ENCODE measurements at regions not wholly inside any gene's neighbourhood (a gene's known extent, or its start where the extent isn't known, plus 50 kb on each side); places are given as distances from the start of the nearest gene placed in this dataset.

DNA sequence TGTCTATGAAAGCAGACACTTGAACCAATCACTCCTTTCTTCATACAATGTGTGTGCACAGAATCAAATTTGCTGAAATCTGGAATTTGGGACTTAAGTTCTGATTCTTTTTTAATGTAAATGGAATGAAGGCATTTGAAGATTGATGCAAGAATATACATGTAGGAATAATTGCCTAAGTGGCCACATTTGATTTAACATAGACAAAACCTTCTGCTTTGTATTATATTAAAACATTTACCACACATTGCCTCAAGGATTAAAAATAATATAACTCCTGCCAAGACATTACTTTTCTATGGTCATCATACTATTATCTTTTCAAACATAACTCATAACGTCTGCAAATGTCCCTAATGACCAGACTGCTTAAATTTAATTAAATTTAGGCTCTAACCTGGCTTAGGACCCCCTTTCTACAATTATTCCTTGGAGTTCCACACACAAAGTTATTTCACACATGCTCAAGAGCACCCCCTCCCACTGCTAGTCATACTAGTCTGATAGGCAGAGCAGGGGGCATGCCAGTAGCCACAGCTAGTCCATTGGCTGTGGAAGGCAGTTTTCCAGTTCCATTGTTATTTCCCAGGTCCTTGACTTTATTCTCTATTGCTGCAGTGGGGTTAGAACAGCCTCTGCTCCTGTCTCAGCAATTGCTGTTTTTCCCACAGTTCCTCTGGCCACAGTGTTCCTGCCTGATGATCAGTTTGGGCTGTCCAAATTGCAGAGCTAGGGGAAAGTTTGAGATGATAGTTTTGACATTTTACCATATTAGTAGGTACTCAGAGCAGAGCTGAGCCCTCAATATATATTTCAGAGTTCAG is 360.6 kb upstream of the GRAMD2B start:
- H3K4me3 ChIP-seq (ENCODE audit: low read depth, low read length) = no peak overlapping the region
- CTCF ChIA-PET = no interaction called here
- H3K36me3 Mint-ChIP-seq (ENCODE audit: insufficient read depth, unreplicated experiment) = no peaks in the 10 kb centered on the region
- DNase-seq = no peak
- H3K27ac Mint-ChIP-seq (ENCODE audit: unreplicated experiment) = no peak overlapping the region
- no peaks in the 10 kb centered on the region for H3K36me3 ChIP-seq (ENCODE audit: control insufficient read depth, insufficient read depth, low read length)
- TF ChIP-seq, protein P1, sequence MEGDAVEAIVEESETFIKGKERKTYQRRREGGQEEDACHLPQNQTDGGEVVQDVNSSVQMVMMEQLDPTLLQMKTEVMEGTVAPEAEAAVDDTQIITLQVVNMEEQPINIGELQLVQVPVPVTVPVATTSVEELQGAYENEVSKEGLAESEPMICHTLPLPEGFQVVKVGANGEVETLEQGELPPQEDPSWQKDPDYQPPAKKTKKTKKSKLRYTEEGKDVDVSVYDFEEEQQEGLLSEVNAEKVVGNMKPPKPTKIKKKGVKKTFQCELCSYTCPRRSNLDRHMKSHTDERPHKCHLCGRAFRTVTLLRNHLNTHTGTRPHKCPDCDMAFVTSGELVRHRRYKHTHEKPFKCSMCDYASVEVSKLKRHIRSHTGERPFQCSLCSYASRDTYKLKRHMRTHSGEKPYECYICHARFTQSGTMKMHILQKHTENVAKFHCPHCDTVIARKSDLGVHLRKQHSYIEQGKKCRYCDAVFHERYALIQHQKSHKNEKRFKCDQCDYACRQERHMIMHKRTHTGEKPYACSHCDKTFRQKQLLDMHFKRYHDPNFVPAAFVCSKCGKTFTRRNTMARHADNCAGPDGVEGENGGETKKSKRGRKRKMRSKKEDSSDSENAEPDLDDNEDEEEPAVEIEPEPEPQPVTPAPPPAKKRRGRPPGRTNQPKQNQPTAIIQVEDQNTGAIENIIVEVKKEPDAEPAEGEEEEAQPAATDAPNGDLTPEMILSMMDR (IDR thresholded peaks at IDR 0.05; ENCODE audit: insufficient read depth in 1 of 2, low read depth in 1 of 2, low read length in 1 of 2, severe bottlenecking in 1 of 2, unreplicated experiment in 1 of 2) = no peak
- peaks cover 6% of the 10 kb centered on the region for H3K9me3 Mint-ChIP-seq (ENCODE audit: unreplicated experiment)
- H3K27me3 Mint-ChIP-seq (ENCODE audit: insufficient read depth, unreplicated experiment) = no peaks in the 10 kb centered on the region
- intact Hi-C loops (cut with micrococcal nuclease; ENCODE audit: unreplicated experiment) = no loop called here
- H3K4me1 ChIP-seq = no peaks in the 10 kb centered on the region
- H3K9me3 ChIP-seq = no peaks in the 10 kb centered on the region
- BruUV-seq (replicated peaks) = no TSS peak
- no peak overlapping the region for H3K4me3 Mint-ChIP-seq (ENCODE audit: unreplicated experiment)
- no peaks in the 10 kb centered on the region for H3K27me3 ChIP-seq (replicated peaks; ENCODE audit: control insufficient read depth, insufficient read depth, low read length)
- POLR2A ChIA-PET = no interaction called here
- H3K4me1 Mint-ChIP-seq (ENCODE audit: low read depth, unreplicated experiment) = no peaks in the 10 kb centered on the region

DNA sequence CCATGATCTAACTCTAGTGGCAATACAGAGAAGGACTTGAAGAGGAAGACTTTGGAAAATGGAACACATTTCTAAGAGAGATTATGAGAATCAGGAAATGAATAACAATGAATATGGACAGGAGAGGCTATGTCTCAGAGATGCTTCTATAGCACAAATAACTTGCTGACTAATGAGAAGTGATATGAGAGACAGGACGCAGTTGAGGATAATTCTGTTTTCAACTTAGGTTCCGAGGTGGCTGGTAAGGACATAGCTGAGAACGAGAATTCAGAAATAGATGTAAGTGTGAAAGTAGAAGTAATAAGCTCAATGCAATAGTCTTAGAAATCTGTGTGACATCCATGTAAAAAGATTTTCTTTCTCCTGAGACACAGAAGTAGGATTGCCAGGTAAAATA is 358.1 kb upstream of the GRAMD2B start:
- H3K27me3 ChIP-seq (replicated peaks; ENCODE audit: control insufficient read depth, insufficient read depth, low read length) = no peaks in the 10 kb centered on the region
- Mint-ChIP-seq H3K27ac (ENCODE audit: unreplicated experiment) (no peak overlapping the region), H3K4me3 (ENCODE audit: unreplicated experiment) (no peak overlapping the region), H3K27me3 (ENCODE audit: insufficient read depth, unreplicated experiment) (no peaks in the 10 kb centered on the region), H3K36me3 (ENCODE audit: insufficient read depth, unreplicated experiment) (no peaks in the 10 kb centered on the region), H3K9me3 (ENCODE audit: unreplicated experiment) (no peaks in the 10 kb centered on the region), H3K4me1 (ENCODE audit: low read depth, unreplicated experiment) (no peaks in the 10 kb centered on the region)
- intact Hi-C loops (cut with micrococcal nuclease; ENCODE audit: unreplicated experiment) = no loop called here
- no peaks in the 10 kb centered on the region for H3K4me1 ChIP-seq
- POLR2A ChIA-PET = no interaction called here
- BruUV-seq (replicated peaks) = no TSS peak
- no peak overlapping the region for H3K4me3 ChIP-seq (ENCODE audit: low read depth, low read length)
- DNase-seq = no peak
- CTCF ChIA-PET = no interaction called here
- H3K36me3 ChIP-seq (ENCODE audit: control insufficient read depth, insufficient read depth, low read length) = no peaks in the 10 kb centered on the region
- H3K9me3 ChIP-seq = no peaks in the 10 kb centered on the region
- TF ChIP-seq, protein P1 (IDR thresholded peaks at IDR 0.05; ENCODE audit: insufficient read depth in 1 of 2, low read depth in 1 of 2, low read length in 1 of 2, severe bottlenecking in 1 of 2, unreplicated experiment in 1 of 2) = no peak

DNA sequence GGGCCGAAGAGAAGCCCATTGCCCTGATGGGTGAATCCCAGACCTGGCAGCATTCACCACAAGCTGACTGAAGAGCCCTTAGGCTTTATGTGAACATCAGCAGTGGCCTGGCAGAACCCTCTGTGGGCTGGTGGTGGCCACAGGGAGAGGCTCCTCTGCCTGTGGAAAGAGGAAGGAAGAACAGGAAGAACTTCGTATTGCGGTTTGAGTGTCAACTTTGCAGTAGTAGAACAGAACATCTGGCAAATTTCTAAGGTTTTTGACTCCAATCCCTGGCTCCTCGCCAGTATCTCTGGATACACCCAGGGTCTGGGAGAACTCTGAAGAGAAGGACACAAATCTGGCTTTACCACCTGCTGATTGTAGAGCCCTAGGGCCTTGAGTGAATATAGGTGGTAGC is 356.4 kb upstream of the GRAMD2B start:
- TF ChIP-seq, protein P1 (IDR thresholded peaks at IDR 0.05; ENCODE audit: insufficient read depth in 1 of 2, low read depth in 1 of 2, low read length in 1 of 2, severe bottlenecking in 1 of 2, unreplicated experiment in 1 of 2) = no peak
- CTCF ChIA-PET = no interaction called here
- H3K36me3 Mint-ChIP-seq (ENCODE audit: insufficient read depth, unreplicated experiment) = no peaks in the 10 kb centered on the region
- no peaks in the 10 kb centered on the region for H3K36me3 ChIP-seq (ENCODE audit: control insufficient read depth, insufficient read depth, low read length)
- BruUV-seq (replicated peaks) = no TSS peak
- H3K27me3 Mint-ChIP-seq (ENCODE audit: insufficient read depth, unreplicated experiment) = no peaks in the 10 kb centered on the region
- POLR2A ChIA-PET = no interaction called here
- H3K4me1 ChIP-seq = no peaks in the 10 kb centered on the region
- H3K4me1 Mint-ChIP-seq (ENCODE audit: low read depth, unreplicated experiment) = no peaks in the 10 kb centered on the region
- no peak overlapping the region for H3K4me3 ChIP-seq (ENCODE audit: low read depth, low read length)
- no peak for DNase-seq
- H3K27me3 ChIP-seq (replicated peaks; ENCODE audit: control insufficient read depth, insufficient read depth, low read length) = no peaks in the 10 kb centered on the region
- H3K27ac Mint-ChIP-seq (ENCODE audit: unreplicated experiment) = no peak overlapping the region
- no peak overlapping the region for H3K4me3 Mint-ChIP-seq (ENCODE audit: unreplicated experiment)
- no peaks in the 10 kb centered on the region for H3K9me3 ChIP-seq
- intact Hi-C loops (cut with micrococcal nuclease; ENCODE audit: unreplicated experiment) = no loop called here
- peaks cover 5% of the 10 kb centered on the region for H3K9me3 Mint-ChIP-seq (ENCODE audit: unreplicated experiment)
